GM18517 (cell line): ENCODE measurements at regions not wholly inside any gene's neighbourhood (a gene's known extent, or its start where the extent isn't known, plus 50 kb on each side); places are given as distances from the start of the nearest gene placed in this dataset.

Experiments
- ATAC-seq: cut with Tn5 transposase; IDR thresholded peaks from one replicate; pipeline ENCODE4 v1.9.1; 2021; ENCODE audit warnings: mild to moderate bottlenecking, moderate library complexity; ENCODE audit not compliant: unreplicated experiment

GRCh38 chr5:77846422-77847128, 70.4 kb upstream of the TBCA start:
- ATAC-seq, result no peak

GRCh38 chr5:77845324-77845646, 69.1 kb upstream of the TBCA start:
- no peak for ATAC-seq

GRCh38 chr5:77844623-77845323, 68.6 kb upstream of the TBCA start:
- no peak for ATAC-seq

GRCh38 chr5:77844373-77844622, 68.2 kb upstream of the TBCA start:
- ATAC-seq, result no peak

GRCh38 chr5:77843570-77844372, 67.6 kb upstream of the TBCA start:
- no peak for ATAC-seq

- ATAC-seq, result no peak
Observed at GRCh38 chr5:77842243-77842642, 66.1 kb upstream of the TBCA start.

GRCh38 chr5:77841616-77842015, 65.5 kb upstream of the TBCA start:
- ATAC-seq, result no peak

- ATAC-seq, result no peak
Observed at GRCh38 chr5:77840930-77841329, 64.8 kb upstream of the TBCA start.

- no peak for ATAC-seq
Observed at GRCh38 chr5:77839691-77840090, 63.6 kb upstream of the TBCA start.

GRCh38 chr5:77832938-77833337, 56.8 kb upstream of the TBCA start:
- no peak for ATAC-seq

- ATAC-seq, result no peak
Observed at GRCh38 chr5:77832166-77832770, 56.1 kb upstream of the TBCA start.

GRCh38 chr5:77828445-77828844, 52.3 kb upstream of the TBCA start:
- no peak for ATAC-seq
